Heart right ventricle (tissue), 16 donors: ENCODE measurements at regions not wholly inside any gene's neighbourhood (a gene's known extent, or its start where the extent isn't known, plus 50 kb on each side); places are given as distances from the start of the nearest gene placed in this dataset.

Source experiments
- ATAC-seq, 8 donors: fragments of 200-7000 bp; cut with Tn5 transposase; one replicate each; pipeline ENCODE4 v1.9.1; 2020; ENCODE audit warnings: mild to moderate bottlenecking in 8 of 8, moderate library complexity in 8 of 8, moderate number of reproducible peaks in 1 of 8
- DNase-seq, 2 donors: peaks; one replicate each; pipeline ENCODE4 v3.0.0-alpha.2; 2020
- H3K27ac ChIP-seq, 10 donors: fragments of 200-600 bp; sonication (generic) in 2 of 10; one replicate each; pipeline versions ENCODE4 v1.5.0 to v1.8.0; 2020 to 2022; ENCODE audit warnings: mild to moderate bottlenecking in 3 of 10
- H3K27me3 ChIP-seq, 7 donors: fragments of 200-600 bp; one replicate each; pipeline ENCODE4 v1.8.0; 2021 to 2022; ENCODE audit warnings: mild to moderate bottlenecking in 2 of 7
- H3K36me3 ChIP-seq, 9 donors: fragments of 200-600 bp; sonication (generic) in 1 of 9; one replicate each; pipeline versions ENCODE4 v1.5.0 to v1.8.0; 2020 to 2022; ENCODE audit warnings: mild to moderate bottlenecking in 2 of 9
- H3K4me1 ChIP-seq, 9 donors: fragments of 200-600 bp; sonication (generic) in 1 of 9; one replicate each; pipeline versions ENCODE4 v1.5.0 to v1.8.0; 2020 to 2022; ENCODE audit warnings: mild to moderate bottlenecking in 4 of 9
- H3K4me3 ChIP-seq, 10 donors: fragments of 200-600 bp; sonication (generic) in 2 of 10; one replicate each; pipeline versions ENCODE4 v1.5.0 to v1.8.0; 2020 to 2022; ENCODE audit warnings: mild to moderate bottlenecking in 7 of 10, moderate library complexity in 2 of 10
- H3K9me3 ChIP-seq, 11 donors: fragments of 200-600 bp in 10 of 11; sonication (generic) in 2 of 11; one replicate each; pipeline versions ENCODE4 v1.5.0 to v1.8.0; 2013 to 2022; ENCODE audit warnings: mild to moderate bottlenecking in 2 of 11, control low read depth in 1 of 11, moderate library complexity in 1 of 11
- CTCF ChIP-seq, 9 donors: fragments of 200-600 bp; sonication (generic) in 2 of 9; IDR thresholded peaks; one replicate each; pipeline versions ENCODE4 v1.5.0 to v1.8.0; 2021 to 2022; ENCODE audit warnings: antibody characterized with exemption in 9 of 9, mild to moderate bottlenecking in 5 of 9, moderate library complexity in 1 of 9
- whole genome bisulfite sequencing, 2 donors: extraction: QIAGEN DNeasy Blood & Tissue Kit; methylation state at CpG; one replicate each; pipeline ENCODE4 v1.1.7; 2013; ENCODE audit warnings: inconsistent platforms in 1 of 2; 5-methylcytosine and 5-hydroxymethylcytosine counted together
- intact Hi-C, 10 donors: fragments of 100-400 bp; cut with DNase I; formaldehyde crosslinking; loops; one replicate each; pipeline versions ENCODE4 v1.11.1 to v1.14.2; 2022
- donor health status: Arrhythmogenic right ventricular cardiomyopathy.
- donor health status: ischemic (EF 13 %, LVEDD 7.1; RV severe dilation, severe dysfunction).
- donor health status: healthy with polysubstance abuse.
- donor health status: DM: no; HTN: yes; CAD: no.
- donor health status: DM: no; HTN: no; CAD: no.
- donor health status: ischemic (EF 25% LVEDD 6.9; RV normal size, moderate dysfunction).
- donor health status: ischemic (EF 25% LVEDD 5.7; RV mildly dilated, moderate dysfunction).
- donor health status: healthy.
- donor health status: DM: yes; HTN: yes; CAD: no.
- donor health status: Ischemic cardiomyopathy.
- donor health status: ischemic (EF 35%, LVEDD 5.7; RV mildly dilated, moderate dysfunction).
- donor health status: nonischemic (EF 11% LVEDD 7.7; RV severe dilation, severe dysfunction).
- donor health status: DM: yes; HTN: yes; CAD: no.
- donor health status: PGD.
- donor health status: ischemic (EF 29% LVEDD 5.4; RV normal size, mild dysfunction).
- donor health status: nonischemic (EF 23%, LVEDD 6.1; RV moderate dilation, normal function).

GRCh38 chr2:238712011-238712410 lies 135.9 kb upstream of the TWIST2 start:
- intact Hi-C loops: no loop called here
- Histone ChIP-seq H3K36me3 (no peaks in the 10 kb centered on the region), H3K9me3 (no peaks in the 10 kb centered on the region), H3K27ac (no peak overlapping the region), H3K27me3 (peaks cover 0 to 18% (median 8%) of the 10 kb centered on the region in 7 donors), H3K4me1 (no peaks in the 10 kb centered on the region), H3K4me3 (no peak overlapping the region)
- no peak for DNase-seq
- 96 to 99% methylated on average over 4 of the region's 4 CpGs for WGBS, 2 donors
- TF ChIP-seq CTCF (IDR thresholded peaks at IDR 0.05): no peak
- no peak for ATAC-seq

GRCh38 chr2:238713198-238713826 lies 134.6 kb upstream of the TWIST2 start:
- ATAC-seq (no peak), DNase-seq (no peak)
- H3K27ac ChIP-seq: no peak overlapping the region
- peaks cover 0 to 20% (median 10%) of the 10 kb centered on the region in 7 donors for H3K27me3 ChIP-seq
- no peaks in the 10 kb centered on the region for H3K9me3 ChIP-seq
- no peaks in the 10 kb centered on the region for H3K36me3 ChIP-seq
- H3K4me1 ChIP-seq: no peaks in the 10 kb centered on the region
- 93 to 96% methylated on average over 6 of the region's 6 CpGs for WGBS, 2 donors
- intact Hi-C loops: no loop called here
- no peak for TF ChIP-seq CTCF (IDR thresholded peaks at IDR 0.05)
- H3K4me3 ChIP-seq: no peak overlapping the region

- Histone ChIP-seq H3K4me3 (no peak overlapping the region), H3K4me1 (no peaks in the 10 kb centered on the region), H3K36me3 (no peaks in the 10 kb centered on the region), H3K27me3 (peaks cover 0 to 20% (median 14%) of the 10 kb centered on the region in 7 donors), H3K9me3 (no peaks in the 10 kb centered on the region), H3K27ac (no peak overlapping the region)
- TF ChIP-seq CTCF (IDR thresholded peaks at IDR 0.05): no peak
- DNase-seq: no peak
- intact Hi-C loops: no loop called here
- WGBS, 2 donors: 70 to 72% methylated on average over 9 of the region's 9 CpGs
- ATAC-seq: no peak
Observed at GRCh38 chr2:238714038-238714528, 133.8 kb upstream of the TWIST2 start.

- Histone ChIP-seq H3K9me3 (no peaks in the 10 kb centered on the region), H3K4me1 (no peaks in the 10 kb centered on the region), H3K27me3 (peaks cover 0 to 24% (median 20%) of the 10 kb centered on the region in 7 donors), H3K4me3 (no peak overlapping the region), H3K36me3 (no peaks in the 10 kb centered on the region), H3K27ac (no peak overlapping the region)
- no peak for TF ChIP-seq CTCF (IDR thresholded peaks at IDR 0.05)
- DNase-seq (no peak), ATAC-seq (no peak)
- intact Hi-C loops: no loop called here
- WGBS, 2 donors: 79 to 84% methylated on average over 12 of the region's 12 CpGs
Observed at GRCh38 chr2:238716171-238716570, 131.7 kb upstream of the TWIST2 start.
